GM19035 (cell line): ENCODE measurements at regions not wholly inside any gene's neighbourhood (a gene's known extent, or its start where the extent isn't known, plus 50 kb on each side); places are given as distances from the start of the nearest gene placed in this dataset.
"Not testable (repeated sequence)": the region's sequence is repeated elsewhere in the genome, so short reads cannot be mapped to it uniquely, and the experiment has no call there.

ENCODE experiments used
- ATAC-seq: cut with Tn5 transposase; IDR thresholded peaks from one replicate; pipeline ENCODE4 v1.9.1; 2021; ENCODE audit not compliant: unreplicated experiment

DNA sequence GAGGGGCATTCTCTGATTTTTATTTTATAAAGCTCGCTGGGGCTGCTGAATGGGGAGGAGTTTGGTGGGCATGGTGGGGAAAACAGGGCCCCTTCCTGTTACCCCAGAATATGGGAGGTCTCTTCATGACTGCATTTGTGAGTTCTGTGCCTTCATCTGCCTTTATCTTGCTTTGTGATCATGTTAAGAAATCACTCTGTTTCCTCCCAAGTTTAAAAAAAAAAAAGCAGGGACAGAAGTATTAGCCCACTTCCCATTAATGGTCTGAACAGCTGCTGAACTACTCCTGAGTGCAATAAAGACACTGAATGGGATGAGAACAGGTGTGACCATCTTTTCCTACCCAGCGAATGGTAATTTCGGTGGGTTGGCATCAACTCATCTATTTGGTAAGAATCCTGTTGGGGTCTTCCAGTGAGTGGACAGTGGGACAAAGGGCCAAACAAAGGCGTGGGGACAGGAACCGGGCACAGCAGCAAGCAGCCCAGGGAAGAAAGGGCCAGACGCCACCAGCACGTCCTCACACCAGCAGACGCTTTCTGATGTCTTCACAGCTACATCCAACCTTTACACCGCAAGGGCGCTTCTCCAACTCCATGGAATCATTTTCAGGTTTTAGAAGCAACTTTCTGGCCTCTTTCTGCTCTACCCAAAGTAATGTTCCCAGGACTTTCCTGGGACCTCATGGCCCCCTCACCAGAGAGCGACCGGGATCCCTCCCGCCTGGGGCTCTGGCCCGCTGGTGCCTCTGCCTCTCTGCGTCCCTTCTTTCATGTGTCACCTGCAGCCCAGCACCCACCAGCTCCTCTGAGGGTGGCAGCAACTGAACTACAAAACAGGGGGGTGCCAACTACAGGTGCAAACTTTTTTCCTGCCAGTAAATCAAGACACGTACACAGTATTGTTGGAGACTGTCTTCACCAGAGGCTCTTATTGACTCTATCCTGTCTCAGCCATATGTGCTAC is 160.2 kb downstream of the ADSS2 start:
- ATAC-seq: no peak

DNA sequence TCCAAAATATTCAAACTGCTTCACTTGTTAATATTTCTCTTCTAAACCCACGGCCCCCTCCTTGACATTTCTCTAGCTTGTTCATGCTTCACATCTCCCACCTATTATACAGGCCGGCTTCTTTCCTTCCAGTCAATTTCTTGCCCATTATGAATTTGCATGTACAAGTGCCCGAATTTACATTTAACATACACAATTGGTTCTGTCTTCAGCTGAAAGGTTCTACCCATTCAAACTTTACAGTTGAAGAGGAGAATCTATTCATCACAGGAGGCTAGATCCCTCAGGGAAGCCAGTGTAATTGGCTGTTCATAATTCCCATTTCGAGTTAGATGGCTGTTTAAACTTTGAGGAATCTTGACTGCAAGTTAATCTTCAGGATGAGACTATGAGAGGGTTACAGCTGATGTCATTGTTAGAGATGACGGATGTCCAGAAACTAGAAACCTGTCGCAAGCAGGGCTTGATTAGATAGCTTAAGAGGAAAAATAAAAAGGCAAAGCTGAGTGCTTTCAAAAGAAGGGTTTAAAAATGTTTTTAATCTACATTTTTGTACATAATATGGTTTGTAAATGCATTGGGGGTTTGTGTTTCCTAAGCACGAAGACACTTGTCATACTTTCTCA is 157.0 kb downstream of the ADSS2 start:
- no peak for ATAC-seq

DNA sequence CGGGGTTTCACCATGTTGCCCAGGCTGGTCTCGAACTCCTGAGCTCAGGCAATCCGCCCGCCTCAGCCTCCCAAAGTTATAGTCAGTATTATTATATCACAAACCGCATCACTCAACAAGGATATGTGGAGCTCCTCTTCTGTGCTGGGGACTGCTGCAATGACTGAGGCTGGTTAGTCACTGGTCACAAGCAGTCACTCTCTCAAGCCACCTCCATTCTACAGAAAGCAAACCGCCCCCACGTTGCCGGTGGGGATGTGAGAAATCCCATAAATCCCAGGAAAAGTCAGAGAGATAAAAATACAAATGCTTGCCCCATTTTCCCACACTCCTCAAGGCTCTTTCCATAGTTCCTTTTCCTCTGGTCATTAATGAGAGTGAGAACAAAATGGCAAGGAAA is 155.7 kb downstream of the ADSS2 start:
- ATAC-seq: no peak

DNA sequence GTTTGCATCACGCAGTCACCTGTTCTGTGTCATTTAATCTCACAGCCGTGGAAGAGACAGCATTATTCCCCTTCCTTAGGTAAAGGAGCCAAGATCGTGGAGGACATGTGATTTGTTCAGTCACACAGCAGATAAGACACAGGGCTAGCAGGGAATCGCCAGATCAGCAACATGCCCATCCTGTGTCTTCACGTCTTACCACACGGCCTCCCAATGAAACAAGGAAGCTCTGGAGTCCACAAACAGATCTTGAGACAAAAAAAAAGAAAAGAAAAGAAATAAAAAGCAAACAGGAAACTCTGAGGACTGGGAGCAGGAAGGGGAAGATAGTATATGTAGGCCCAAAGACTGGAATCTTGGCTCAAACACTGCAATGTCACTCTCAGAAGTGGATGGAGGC is 155.3 kb downstream of the ADSS2 start:
- ATAC-seq: no peak

DNA sequence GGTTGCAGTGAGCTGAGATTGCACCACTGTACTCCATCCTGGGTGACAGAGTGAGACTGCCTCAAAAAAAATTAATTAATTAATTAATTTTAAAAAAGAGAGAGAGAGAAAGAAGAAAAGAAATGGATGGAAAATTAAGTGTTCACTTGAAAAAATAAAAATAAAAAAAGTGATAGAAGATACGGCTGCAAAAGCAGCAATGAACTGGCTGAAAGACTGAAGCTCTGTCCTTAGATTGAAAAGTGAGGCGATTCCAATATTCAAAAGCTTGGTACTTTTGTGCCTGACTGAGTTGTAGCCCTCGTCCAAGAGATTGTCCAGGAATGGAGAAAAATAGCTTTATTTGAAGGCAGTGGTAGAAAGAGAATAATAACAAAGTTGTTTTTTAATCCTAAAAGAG is 154.6 kb downstream of the ADSS2 start:
- ATAC-seq: no peak

DNA sequence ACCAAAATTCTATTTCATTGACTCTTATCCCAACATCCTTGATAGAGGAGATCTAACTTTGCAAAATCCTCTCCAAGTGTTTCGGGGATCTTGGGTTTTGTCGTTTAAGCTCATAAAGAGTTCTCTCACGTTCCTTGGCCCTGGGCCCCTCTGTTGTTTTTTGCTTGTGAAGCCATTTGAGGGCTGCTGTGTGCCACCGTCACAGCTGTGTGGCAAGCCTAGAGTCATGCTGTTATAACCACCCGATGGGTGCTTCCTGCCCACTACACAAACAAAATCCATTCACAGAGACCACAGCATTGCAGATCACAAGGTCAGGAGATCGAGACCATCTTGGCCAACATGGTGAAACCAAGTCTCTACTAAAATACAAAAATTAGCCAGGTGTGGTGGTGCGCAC is 154.1 kb downstream of the ADSS2 start:
- ATAC-seq: no peak

DNA sequence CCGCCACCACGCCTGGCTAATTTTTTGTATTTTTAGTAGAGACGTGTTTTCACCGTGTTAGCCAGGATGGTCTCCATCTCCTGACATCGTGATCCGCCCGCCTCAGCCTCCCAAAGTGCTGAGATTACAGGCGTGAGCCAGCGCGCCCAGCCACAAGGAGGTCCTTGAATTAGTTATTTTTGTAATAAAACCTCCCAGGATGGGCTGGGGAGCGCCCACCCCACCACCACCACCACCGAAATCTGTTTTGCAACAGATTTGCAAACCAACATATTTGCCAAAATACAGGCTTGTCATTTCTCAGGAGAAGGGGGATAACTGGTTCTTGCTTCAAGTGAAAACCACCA is 151.7 kb downstream of the ADSS2 start:
- ATAC-seq: not testable (repeated sequence)

DNA sequence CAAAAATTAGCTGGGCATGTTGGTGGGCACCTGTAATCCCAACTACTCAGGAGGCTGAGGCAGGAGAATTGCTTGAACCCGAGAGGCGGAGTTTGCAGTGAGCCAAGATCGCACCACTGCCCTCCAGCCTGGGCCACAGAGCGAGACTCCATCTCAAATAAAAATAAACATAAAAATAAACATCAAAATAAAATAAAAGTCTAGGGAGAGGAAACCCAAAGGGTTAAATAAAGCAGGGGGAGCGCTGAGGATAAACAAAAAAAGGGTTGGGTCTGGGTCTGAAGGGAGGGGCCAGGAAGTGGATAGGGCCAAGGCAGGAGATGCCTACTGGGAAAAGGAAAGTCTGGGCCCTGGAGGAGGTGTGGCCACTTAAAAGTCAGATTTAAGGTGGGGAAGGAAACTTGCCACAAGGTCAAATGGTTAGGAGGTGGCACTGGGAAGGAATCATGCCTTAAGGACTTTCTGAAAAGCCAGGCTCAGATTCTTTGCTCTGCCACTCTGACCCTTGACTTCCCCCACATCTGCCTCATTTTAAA is 150.0 kb downstream of the ADSS2 start:
- no peak for ATAC-seq

DNA sequence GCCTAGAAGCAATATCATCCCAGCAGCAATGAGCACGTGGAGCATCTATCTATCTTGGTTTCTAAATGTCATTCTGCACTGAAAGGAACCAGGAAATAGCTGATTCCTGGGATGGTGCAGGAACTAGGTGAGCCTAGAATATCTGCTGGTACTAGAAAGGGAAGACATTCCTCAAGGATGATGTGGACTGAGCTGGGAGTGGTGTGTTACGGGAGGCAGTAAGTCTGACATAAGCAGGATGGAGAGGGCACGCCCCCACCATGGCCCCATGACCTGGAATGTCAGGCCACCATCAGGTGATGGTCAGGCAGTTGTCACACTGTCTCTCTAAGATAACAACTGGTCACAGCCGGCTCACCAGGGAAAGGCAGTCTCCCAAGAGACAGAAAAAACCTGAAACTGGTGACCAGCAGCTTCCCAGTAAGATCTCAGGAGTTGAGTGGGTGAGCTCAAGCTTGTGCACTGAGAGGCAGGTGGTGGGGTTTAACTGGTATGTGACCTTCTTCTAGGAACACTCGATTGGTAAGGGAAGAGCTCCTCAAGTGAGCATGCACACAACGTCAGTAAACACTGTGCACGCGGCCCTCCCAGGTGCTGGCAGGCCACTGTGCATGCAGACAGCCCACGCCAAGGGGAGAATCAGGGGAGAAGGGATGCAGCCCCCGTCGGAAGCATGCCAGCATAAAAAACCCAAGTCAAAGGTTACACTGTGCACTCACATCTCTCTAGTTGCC is 148.7 kb downstream of the ADSS2 start:
- no peak for ATAC-seq

DNA sequence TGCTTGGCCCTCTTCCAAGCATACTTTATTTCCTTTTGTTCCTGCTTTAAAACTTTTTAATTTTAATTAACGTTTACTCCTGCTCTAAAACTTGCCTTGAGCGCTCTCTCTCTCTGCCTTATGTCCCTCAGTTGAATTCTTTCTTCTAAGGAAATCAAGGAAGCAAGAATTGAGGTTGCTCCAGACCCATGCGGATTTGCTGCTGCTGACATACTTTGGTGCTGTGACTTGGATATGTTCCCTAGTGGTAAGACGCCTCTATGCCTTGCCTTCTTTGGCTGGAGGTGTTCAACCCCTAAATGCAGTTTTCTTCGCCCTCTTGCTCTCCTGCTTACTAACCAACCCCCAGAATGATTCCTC is 148.1 kb downstream of the ADSS2 start:
- ATAC-seq: no peak

DNA sequence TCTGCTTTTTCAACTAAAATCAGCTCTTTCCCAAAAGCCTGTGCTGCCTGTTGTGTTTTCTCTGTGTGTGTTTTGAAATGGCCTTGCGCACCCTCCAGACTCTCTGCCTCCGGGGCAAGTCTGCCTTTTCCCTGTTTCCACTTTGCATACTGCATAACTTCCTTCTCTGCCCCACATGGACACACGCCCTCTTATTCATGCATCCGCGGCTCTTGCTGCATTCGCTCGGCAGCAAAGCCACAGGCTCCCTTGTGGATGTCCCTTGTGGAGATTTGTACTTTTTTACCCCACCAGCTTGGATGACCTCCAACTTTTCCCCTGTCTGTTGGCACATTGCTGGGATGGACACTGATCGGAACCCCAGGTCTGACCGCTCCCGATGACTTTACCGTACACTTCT is 147.6 kb downstream of the ADSS2 start:
- no peak for ATAC-seq

DNA sequence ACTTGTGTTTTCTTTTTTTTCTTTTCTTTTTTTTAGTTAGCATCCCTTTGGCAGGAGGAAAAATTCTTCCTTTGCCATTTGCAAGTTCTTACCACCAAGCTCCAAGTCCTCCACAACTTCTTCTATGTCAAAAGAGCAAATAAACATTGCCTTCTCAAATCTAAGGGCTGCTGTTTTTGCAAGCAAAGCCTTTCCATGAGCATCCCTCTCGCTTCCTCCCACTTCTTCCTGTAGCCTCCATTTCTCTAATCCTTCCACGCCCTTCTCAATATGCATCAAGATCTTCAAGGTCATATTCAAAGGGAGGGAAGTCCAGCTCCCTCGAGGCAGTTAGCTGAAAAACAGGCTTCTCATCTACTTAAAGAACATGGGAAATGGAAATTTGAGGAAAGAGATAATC is 147.1 kb downstream of the ADSS2 start:
- ATAC-seq: no peak

DNA sequence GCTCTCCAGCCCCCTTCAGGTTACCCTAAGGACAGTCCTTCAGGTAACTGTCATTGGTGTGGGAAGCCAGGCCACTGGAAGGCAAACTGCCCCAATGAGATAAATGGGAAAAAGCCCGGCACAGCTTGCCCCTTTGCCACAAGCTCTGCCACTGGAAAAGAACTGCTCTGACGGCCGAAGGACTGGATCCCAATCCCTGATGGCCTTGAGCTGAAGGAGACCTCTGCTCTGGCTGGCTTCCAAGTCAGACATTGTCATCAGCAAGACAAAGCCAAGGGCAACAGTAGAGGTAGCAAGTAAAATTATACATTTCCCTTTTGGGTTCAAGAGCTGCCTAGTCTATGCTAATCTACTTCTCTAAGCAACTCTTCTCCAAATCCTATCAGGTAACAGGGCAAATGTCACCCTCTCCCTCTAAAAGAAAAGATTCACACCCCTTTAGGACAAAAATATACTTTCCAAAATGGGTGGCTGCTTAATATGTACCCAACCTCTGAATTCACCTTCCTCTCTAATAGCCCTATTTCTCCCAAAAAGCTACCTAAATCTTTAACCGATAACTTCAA is 145.8 kb downstream of the ADSS2 start:
- no peak for ATAC-seq

DNA sequence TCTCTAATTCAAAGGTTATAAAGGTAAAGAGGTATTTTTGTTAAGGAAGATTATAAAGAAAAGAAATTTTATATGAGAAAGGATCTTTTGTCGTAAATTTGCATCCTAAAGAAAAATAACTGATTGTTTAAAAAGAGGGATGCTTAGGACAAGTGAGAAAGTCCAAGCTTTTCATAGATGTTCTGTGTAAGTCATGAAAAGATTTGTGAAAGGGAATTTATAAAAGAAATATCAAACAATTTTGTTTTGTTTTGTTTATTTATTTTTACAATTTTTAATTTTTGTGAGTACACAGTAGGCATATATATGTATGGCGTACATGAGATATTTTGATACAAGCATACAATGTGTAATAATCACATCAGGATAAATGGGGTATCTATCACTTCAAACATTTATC is 145.2 kb downstream of the ADSS2 start:
- ATAC-seq: no peak

DNA sequence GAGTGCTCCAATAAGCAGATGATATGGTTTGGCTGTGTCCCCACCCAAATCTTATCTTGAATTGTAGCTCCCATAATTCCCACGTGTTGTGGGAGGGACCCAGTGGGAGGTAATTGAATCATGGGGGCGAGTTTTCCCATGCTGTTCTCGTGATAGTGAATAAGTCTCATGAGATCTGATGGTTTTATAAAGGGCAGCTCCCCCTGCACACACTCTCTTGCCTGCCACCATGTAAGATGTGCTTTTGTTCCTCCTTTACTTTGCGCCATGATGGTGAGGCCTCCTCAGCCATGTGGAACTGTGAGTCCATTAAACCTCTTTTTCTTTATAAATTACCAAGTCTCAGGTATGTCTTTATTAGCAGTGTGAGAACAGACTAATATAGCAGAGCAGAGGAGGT is 142.5 kb downstream of the ADSS2 start:
- not testable (repeated sequence) for ATAC-seq

DNA sequence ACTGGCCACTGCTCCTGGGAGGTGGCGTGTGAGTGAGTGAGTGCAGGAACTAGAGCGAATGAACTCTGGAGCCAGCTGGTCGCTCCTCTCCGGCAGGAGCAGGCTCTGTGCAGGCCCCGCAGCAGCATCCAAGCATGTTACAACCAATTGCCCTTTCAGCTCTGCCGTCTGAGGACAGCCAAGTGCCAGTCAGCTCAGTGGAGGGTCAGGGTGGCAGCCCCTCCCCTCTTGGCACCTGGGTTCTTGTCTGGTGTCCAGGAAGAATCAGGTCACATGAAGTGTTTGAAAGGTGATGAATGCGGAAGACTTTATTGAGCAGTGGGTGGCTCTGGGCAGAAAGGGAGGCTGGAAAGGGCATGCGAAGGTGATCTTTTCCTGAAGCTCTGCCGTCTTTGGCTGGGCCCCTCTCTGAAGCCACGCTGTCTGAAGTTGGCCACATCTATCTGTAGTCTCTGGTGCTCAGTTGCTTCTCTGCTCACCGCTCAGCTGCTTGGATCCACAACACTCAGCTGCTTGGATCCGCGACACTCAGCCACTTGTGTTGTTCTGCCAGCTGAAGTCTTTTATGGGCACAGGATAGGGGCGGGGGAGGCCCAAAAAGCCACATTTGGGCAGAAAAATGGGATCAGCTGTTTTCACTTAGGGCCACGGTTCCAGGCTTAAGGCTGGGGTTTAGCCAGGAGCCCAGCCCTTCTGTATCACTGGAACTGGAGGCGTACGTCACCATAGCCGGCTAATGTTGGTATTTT is 139.8 kb downstream of the ADSS2 start:
- ATAC-seq: no peak

DNA sequence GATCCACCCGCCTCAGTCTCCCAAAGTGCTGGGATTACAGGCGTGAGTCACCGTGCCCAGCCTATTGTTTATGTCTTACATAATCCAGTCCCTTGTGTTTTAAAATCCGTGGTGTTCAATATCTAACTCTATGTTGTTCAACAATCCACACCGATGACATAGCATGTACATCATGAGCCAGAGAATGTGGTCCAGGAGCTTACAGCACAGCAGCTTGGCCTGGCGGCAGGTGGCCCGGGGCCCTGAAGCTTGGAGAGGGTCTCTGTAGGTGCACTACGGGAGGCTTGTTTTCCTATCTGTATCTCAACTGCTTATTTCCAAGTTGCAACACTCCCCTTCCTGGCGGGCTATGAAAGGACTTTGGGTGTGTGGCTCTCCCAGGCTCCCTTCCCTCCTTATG is 138.4 kb downstream of the ADSS2 start:
- ATAC-seq: no peak

DNA sequence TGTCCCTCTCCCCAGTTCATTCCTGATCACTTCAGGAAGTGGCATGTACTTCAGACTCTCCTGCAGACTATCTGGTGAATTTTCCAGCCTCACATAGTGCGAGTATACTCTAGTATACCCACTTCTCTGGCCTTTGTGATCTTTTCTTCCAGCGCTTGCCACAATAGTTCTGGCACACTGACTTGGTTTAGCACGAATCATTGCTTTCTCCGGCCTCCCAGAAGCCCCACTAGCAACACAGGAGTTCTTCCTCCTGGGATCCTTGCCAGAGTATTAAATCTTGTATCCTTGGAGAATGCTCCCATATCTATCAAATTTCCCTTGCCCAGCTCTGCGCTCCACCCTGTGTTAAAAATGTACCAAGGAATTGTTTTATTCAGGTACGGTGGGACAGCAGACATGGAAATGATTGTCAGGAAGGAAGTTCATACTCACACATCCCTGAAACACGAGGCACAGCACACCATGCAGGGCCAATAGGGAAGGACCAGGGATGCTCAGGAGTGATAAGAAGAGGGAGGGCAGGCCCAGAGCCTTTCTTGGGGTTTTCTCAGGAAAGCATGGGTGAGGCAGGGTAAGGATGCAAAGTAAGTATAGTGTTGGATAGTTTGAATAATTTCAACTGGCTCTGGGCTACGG is 136.7 kb downstream of the ADSS2 start:
- ATAC-seq: no peak

DNA sequence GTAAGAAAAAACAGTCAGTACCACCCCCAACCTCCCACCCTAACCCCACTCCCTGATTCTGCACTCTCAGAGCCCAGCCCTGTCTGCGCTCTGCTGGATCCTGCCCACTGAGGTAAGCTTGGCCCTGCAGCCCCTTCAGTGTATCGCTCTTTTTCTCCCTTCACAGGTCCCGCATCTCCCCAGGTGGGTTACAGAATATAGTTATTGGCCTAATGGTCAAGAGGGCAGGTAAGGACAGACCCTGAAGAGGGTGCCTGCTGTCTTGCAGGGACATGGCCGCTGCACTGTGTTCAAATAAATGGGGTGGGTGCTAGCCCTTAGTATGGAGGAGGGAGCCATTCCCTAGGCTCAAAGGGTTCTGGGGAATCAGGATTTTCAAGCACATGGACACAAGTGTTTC is 135.7 kb downstream of the ADSS2 start:
- ATAC-seq: no peak

DNA sequence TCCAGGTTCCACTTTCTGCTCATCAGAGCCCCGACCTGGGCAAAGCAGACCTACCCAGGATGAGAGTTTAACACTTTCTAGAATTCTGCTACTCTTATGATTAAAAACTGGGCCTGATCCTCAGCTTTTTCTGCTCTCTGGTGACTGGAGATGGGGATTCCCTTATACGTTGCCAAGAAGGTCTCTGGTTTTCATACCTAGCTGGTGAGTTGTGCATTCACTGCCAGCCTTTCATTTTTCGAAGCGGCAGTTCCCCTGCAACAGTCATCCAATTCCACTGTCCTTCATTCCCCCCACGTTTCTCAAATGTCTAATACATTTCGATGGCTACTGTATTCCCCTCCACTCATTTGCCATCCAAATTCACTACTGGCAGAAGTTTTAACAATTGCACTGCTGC is 135.3 kb downstream of the ADSS2 start:
- no peak for ATAC-seq
